ENCODE measurements at regions not wholly inside any gene's neighbourhood (a gene's known extent, or its start where the extent isn't known, plus 50 kb on each side); places are given as distances from the start of the nearest gene placed in this dataset.
"Not testable (repeated sequence)": the region's sequence is repeated elsewhere in the genome, so short reads cannot be mapped to it uniquely, and the experiment has no call there.

DNA sequence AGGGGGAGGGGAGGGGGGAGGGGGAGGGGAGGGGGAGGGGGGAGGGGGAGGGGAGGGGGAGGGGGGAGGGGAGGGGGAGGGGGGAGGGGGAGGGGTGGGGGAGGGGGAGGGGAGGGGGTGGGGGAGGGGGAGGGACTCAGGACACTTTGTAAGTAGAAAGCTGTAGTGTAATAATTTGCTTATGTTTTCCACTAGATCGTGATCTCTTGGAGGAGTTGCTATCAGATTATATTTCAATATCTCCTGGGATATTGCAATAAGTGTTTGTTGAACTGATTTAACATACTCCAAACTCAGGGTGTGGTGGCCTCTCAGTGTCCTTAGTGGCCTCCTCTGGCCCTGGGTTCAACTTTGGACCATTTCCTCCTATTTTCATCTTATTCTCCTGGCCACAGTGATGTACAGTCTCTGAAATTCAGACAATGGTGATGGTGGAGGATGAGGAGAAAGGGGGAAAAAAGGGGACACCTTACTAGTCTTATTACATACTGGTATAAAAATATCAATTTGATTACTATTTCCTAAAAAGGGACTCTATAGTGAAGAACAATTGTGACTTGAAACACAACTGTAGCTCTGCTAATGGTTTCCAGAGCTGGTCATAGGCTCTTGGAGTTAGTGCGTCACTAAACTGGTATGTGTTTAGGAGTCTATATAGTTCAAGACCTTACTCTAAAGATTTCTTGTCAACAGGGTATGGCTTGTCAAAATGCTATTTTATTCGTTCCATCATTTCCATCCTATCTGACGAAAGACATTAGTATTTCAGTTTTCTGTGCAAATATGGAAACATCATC, 89.6 kb downstream of the DDX1 start:
- no peak for DNase-seq

DNA sequence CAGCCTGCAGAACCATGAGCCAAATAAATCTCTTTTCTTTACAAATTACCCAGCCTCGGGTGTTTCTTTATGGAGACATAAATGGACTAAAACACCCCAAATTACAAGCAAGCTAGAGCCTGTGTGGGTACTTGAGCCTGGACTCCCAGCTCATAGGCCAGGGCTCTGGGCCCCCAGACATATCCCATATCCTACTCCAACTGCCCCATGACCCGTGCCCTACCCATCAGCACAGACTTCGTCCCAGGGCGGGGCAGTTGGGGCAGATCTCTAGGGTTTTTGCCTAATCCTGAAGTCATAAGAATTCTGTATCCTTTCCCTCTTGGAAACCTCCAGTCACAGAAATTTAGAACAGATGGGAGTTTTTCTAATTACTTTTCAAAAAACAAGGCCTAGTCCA, 90.7 kb downstream of the DDX1 start:
- DNase-seq: no peak

DNA sequence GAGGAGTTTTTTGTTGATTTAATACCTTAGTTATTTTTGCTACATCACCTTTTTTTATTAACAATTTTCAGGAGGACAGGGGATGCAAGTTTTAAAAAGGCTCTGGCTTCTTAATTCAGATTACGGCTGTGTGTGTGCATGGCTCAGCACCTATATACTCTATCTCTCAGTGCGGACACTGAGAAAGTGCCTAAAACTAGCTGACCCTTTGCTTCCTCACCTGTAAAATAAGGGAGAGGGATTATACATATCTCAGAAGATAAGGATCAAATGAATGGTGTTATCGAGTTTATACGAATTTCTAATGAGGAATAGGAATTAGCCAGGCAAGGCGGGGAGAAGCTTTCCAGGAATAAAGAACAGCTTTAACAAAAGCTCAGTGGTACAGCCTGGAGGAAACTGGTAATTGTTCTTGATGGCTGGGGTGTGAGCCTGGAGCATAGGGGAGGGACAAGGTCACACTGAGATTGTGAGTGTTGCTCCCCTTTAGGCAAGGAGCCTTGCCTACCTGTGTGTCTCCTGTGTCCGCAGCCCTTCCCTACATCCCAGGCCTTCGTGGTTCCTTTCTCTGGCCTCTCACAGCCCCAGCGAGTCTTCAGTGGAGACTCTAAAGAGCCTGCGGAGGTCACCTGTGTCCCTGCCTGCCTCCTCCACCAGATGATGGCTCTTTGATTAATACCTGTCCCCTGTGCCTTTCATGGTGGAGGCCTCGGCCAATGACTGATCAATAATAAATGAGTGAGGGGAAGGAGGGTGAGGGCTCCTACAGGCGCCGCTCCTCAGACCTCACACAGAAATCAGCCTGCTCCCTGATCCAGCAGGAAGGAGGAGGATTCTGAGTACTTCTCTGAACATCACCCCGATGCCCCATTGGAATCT, 92.7 kb downstream of the DDX1 start:
- DNase-seq: no peak

DNA sequence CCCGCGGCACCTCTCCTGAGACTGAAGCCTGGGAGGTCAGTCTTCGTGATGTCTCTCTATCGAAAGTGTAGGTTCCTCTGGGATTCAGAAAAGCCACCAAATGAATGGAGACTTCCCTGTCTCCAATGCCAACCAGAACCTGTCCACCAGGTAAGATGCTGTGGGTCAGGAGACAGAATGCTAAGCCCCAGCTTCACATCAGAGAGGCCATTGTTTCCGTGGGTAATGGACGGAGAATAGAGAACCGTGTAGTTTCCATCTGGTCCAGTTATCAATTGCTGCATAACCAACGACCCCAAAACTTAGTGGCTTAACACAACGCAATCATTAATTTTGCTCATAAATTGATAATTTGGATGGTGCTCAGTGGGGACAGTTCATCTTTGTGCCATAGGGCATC, 93.5 kb downstream of the DDX1 start:
- no peak for DNase-seq

DNA sequence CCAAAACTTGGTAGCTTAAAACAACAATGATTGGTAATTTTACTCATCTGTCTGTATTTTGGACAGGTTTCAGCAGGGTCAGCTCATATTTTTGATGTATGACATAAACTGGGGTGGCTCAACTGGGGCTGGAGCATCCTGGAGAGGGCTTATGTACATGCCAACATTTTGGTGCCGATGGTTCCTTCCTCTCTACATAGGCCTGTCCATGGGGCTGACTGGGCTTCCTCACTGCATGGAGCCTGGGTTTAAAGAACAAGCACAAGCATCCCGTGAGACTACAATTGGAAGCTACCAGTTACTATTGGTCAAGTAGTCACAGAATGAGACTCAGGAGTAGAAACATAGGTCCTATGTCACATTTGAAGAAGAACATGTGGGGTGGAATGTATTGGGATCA, 95.0 kb downstream of the DDX1 start:
- no peak for DNase-seq

DNA sequence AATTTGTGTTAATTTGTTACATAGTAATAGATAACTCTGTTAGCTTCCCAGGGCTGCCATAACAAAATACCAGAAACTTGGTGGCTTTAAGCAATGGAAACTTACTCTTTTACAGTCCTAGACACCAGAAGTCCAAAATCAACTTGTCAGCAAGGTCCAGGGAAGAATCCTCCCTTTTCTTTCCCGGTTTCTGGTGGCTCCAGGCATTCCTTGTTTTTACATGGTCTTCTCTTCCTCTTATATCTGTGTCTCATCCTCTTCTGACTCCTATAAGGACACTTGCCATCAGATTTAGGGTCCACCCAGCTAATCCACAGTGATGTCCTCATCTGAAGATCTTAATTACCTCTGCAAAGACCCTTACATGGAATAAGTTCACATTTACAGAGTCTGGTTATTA, 95.6 kb downstream of the DDX1 start:
- no peak for DNase-seq

DNA sequence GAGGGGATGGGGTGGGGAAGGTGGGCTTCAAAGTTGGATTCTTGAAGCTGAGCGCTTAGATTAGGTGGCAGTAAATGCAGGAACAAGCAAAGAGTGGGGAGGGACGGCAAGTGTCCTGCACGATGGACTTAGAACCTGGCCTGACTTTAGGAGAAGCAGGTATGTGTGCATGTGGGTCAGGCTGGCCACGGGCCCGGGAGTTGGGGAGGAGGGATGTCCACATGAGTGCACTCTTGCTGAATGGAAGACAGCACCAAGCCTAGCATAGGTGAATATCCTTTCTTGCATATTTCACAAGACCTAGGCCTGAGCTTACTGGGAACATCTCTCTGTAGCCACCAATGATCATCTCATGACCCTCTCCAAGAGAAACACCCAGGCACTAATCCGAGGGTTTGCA, 96.1 kb downstream of the DDX1 start:
- no peak for DNase-seq

DNA sequence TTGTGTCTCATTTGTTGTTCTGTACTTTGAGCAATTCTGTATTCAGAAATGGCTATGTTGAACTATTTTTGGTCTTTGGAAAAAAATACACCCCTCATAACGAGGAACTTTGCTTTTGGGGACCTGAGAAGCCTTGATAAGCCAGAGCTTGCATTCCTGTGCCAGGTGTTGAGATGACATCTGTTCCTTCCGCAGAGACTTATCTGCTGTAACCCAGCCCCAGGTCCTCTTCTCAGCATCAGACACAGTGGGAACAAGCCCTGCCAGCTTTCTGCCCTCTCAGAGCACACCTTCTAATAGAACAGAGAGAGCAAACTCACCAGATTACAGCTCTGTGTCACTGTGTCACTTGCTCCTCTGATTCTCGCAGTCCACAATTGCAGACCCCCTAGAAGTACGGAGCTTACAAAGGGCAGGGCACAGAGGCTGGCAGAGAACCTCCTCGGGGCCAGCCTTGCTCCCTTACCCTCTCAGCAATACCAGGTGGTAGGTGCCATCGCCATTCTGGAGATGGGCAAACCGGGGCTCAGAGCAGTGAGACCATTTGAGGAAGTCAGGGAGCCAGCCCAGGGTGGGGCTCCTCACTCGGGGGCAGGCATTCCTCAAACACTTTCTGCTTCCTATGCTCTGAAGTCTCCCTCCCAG, 97.4 kb downstream of the DDX1 start:
- DNase-seq: no peak

DNA sequence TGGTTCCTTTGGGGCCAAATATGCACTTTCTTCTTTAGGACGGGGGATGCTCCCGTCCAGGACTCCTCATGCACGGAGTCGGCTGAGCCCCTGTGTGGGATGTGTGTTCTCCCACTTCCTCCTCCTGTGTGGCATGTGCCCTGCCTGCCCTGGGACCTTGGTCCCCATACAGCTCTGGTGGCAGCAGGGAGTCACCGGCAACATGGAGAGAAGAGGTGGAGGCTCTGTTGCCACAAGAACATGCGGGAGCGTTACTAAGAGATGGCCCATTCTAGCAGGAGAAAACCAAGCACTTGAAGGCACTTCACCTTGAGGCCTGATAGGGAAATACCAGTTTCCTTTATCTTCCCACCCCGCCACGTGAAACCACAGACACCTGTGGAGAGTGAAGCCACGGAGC, 98.0 kb downstream of the DDX1 start:
- DNase-seq: no peak

DNA sequence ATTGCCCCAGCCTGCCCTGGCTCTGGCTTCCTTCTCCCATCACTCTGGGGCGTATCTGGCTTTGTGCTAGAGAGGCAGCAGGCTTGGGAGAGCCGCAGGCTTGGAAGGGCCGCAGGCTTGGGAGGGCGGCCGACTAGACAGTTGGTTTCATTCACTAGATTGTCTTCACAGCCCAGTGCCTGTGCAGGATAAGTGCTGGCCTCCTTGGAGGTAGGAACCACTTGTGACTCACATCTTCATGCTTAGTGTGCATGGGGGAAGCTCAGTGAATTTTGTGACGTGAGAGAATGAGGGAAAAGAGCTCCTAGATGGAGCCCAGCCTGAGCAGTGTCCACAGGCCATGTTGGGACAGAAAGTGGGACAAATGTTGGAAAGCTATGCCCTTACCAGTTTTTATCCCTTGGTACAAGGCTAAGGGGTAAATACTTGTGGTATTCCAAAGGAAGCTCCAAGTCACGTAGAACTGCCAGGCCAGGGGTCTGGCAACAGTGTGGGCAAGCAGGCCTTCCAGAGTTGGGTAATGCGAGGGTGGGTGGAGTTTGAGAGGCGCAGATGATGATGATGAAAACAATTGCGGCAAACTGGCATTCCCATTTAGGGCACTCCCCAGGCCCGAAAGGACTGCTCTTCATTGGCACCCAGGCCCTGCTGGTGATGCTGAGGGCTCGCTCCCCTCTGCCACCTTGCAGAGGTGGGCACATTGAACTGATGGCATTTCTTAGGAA, 100.1 kb downstream of the DDX1 start:
- no peak for DNase-seq

DNA sequence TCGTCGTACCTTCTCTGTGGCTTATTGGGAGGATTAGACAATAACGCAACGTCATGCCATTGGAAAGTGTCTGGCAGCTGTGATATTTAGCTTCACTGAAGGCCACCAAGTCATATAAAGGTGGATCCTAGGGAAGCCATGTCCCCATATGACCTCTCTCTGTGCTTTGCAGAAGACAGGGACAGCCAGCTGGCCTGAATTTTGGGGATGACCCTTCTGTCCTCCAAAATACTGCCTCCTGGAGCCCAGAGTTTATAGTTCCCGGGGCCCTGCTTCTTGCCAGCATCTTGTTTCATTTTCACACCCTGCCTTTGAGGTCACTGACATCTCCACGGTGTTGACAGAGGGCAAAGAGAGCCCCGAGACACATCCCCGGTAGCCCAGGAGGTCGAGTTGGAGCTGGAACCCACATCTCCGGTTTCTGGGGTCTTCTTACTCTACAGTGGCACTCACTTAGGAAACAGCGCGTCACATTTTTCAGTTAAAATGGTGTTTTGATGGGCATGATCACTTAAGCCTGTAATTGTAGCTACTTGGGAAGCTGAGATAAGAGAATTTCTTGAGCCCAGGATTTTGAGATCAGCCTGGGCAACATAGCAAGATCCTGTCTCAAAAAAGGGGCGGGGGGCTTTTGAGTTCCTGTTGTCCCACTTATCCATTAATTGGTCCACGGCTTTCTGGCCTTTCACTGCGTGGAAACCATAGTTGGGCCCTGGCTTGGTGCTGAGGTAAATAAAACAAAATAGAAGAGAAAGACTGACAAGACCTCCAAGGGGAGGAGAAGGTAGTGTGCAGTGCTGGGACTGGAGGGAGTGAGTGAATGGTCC, 101.1 kb downstream of the DDX1 start:
- no peak for DNase-seq

DNA sequence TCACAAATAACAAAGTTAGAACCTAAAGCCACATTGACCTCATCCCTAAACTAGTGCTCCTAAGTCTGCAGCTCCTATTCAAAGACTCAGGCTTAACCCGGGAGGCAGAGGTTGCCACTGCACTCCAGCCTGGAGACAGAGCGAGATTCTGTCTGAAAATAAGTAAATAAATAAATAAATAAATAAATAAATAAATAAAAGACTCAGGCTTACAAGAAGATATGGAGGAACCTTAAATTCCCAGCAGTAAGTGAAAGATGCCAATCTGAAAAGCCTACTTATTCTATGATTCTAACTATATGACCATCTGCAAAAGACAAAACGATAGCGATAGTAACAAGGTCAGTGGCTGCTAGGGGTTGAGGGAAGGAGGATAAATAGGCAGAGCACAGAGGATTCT, 101.7 kb downstream of the DDX1 start:
- no peak for DNase-seq

DNA sequence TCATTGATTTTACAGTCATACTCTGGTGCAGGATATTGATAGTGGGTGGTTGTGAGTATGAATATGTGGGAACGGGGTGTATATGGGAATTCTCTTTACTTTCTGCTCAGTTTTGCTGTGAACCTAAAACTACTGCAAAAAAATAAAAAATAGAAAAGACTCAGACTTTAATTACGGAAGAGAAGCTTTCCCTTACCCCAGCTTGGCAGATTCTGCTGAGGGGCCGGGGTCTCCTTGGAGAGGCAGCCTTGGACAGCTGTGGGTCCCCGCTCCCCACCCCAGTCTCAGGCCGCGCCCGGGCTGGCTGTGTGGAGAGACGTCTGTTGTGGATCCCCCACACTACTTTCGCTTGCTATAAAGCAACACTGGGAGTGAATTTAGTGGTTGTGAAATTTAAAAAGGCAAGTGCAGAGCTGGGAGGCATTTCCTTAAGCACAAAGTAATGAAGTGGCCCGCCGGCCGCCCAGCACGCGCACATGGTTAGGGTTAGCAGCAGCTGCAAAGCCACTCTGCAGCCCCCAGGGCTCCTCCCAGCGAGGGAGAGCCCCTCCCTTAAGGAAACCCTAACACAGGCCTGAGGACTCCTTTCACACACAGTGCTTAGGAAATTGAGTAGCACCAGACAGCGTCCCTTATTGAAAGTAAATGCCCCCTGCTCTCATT, 102.4 kb downstream of the DDX1 start:
- DNase-seq: no peak

DNA sequence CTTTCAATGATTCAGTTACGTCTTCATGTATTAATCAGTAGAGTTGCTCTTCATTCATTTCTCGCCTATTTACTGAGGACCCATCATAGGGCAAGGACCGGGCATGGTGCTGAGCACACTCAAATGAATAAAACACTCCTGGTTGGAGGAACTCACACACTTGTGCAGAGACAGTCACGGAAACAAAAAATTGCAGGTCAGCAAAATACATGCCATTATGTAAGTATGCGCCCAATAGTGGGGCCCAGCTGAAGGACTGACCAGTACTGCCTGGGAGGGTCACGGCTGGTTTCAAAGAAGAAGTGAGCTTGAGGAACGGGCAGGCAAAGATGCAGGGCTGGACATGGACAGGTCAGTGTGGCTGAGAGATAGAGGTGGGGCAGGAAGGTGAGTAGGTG, 102.9 kb downstream of the DDX1 start:
- DNase-seq: no peak

DNA sequence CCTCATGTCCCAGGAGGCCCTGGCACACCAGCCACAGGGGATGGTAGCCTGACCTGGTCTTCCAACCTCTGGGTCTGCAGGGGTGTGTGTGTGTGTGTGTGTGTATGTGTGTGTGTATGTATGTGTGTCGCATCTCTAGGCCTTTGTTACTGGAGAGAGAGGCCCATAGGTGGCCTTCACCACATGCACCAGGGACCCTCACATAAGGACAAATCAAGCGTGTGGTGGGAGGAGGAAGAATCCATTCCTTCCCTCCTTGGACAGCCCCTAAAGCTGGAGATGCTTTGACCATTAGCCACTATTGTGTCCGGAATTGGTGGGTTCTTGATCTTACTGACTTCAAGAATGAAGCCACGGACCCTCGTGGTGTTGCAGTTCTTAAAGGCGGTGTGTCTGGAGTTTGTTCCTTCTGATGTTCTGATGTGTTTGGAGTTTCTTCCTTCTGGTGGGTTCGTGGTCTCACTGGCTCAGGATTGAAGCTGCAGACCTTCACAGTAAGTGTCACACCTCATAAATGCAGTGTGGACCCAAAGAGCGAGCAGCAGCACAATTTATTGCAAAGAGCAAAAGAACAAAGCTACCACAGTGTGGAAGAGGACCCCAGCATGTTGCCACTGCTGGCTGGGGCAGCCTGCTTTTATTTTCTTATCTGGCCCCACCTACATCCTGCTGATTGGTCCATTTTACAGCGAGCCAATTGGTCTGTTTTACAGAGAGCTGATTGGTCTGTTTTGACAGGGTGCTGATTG, 104.1 kb downstream of the DDX1 start:
- DNase-seq: no peak

DNA sequence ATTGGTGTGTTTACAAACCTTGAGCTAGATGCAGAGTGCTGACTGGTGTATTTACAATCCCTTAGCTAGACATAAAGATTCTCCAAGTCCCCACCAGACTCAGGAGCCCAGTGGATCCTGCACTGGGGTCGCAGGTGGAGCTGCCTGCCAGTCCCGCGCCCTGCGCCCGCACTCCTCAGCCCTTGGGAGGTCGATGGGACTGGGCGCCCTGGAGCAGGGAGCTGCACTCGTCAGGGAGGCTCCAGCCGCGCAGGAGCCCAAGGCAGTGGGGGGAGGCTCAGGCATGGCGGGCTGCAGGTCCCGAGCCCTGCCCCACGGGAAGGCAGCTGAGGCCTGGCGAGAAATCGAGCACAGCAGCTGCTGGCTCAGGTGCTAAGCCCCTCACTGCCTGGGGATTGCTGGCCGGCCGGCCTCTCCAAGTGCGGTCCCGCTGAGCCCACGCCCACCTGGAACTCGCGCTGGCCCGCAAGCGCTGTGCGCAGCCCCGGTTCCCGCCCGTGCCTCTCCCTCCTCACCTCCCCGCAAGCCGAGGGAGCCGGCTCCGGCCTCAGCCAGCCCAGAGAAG, 105.0 kb downstream of the DDX1 start:
- DNase-seq: not testable (repeated sequence)

DNA sequence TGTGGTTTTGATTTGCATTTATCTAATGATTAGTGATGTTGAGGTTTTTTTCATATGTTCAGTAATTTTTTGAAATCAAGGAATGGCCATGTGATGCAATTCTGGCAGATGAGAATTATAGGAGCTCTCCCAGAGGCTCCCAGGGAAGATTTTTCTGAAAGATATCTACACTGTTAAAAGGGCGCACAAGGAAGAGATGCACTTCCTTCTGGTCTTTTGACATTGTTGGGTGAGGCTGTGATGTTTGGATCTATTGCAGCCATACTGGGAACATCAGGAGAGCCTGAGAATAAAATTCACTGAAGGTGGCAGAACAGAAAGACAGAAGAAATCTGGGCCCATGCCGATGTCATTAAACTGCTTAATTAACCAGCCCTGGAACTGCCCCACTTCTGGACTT, 108.5 kb downstream of the DDX1 start:
- DNase-seq: no peak

DNA sequence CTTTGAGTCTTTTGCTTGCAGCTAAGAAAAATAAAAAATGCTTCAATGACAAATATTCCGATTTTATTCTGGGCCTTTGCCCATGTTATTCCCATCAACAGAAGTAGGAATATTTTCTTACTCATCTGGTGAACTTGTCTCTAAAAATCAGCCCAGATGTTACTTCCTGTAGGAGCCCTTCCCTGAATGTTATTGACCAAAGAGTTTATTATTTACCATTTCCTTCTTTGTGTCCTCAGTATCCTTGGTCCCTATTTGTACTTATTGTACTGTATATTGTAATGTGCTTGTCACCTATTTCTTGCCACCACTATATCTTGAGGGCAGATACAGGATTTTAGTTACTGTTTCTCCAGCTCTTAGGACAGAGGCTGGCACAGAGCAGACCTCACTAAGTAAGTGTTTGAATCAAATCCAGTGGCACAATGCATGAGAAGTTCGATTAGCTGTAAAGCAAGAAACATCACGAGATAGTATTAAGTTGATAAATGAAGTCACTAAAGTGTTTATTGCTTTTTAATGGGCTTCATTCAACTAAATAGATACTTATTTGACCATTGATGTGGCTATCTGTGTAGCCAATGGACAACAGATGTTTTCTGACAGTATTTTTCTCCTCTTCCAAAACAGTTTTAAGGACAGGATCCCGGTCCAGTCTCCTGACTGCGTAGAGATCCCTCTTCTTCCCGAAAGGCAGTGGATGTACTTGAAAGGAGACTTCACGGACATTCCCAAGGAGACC, 109.1 kb downstream of the DDX1 start:
- DNase-seq: no peak

DNA sequence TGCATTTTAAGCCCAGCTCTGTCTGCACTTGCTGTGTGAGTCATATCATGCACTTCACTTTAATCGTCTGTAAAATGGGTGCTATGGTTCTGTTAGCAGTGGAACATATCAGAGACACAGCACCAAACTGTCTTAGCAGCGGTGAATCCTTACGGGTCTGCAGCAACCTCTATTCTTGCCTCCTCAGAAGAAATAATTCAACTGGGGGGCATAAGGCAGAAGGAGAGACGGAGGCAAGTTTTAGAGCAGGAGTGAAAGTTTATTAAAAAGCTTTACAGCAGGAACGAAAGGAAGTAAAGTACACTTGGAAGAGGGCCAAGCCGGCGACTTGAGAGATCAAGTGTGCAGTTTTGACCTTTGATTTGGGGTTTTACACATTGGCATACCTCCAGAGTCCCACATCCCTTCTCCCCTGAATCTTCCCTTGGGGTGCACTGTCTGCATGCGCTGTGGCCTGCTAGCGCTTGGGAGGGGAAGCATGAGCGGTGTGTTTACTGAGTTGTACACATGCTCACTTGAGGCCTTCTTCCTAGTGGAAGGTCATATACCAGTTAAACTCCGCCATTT, 109.8 kb downstream of the DDX1 start:
- DNase-seq: no peak

Measured in COR-L47 (cell line).